ENCODE measurements at regions not wholly inside any gene's neighbourhood (a gene's known extent, or its start where the extent isn't known, plus 50 kb on each side); places are given as distances from the start of the nearest gene placed in this dataset.
A peak's percentile ranks its signal among the peaks of the same experiment; 100 is the strongest.

GRCh38 chr20:60437418-60437817, 479.2 kb downstream of the CDH26 start:
- Histone ChIP-seq H3K4me3 (ENCODE audit: low read length) (no peak overlapping the region), H3K27me3 (ENCODE audit: control insufficient read depth in 1 of 2, insufficient read depth in 2 of 2, low read length in 2 of 2) (no peaks in the 10 kb centered on the region), H3K9me3 (ENCODE audit: control insufficient read depth in 1 of 2, insufficient read depth in 1 of 2, low read length in 2 of 2) (no peaks in the 10 kb centered on the region), H3K4me1 (ENCODE audit: insufficient read depth, low read length) (no peaks in the 10 kb centered on the region), H3K27ac (ENCODE audit: low read depth in 1 of 2, low read length in 2 of 2) (no peak overlapping the region), H3K36me3 (ENCODE audit: insufficient read depth, low read length) (no peaks in the 10 kb centered on the region)
- ATAC-seq (ENCODE audit: poor library complexity) (no peak), DNase-seq (no peak)
- ChIA-PET CTCF (interaction anchor here (0.6 kb wide), 1 partner anchor 806 kb away, joined by 3 read pairs; no protein-coding TSS in a partner anchor), POLR2A (no interaction called here)
- intact Hi-C loops (cut with DNase I, micrococcal nuclease): no loop called here
- Mint-ChIP-seq H3K27me3 (peaks cover under 1% of the 10 kb centered on the region), H3K4me1 (ENCODE audit: low read depth) (no peaks in the 10 kb centered on the region), H3K4me3 (no peak overlapping the region), H3K36me3 (ENCODE audit: low read depth) (no peaks in the 10 kb centered on the region), H3K9me3 (no peaks in the 10 kb centered on the region), H3K27ac (no peak overlapping the region)
- no peak for TF ChIP-seq CTCF (IDR thresholded peaks at IDR 0.05)

GRCh38 chr20:60446267-60447111, 488.3 kb downstream of the CDH26 start:
- H3K9me3 Mint-ChIP-seq: no peaks in the 10 kb centered on the region
- Histone ChIP-seq H3K36me3 (ENCODE audit: insufficient read depth, low read length) (no peaks in the 10 kb centered on the region), H3K4me1 (ENCODE audit: insufficient read depth, low read length) (no peaks in the 10 kb centered on the region), H3K4me3 (ENCODE audit: low read length) (no peak overlapping the region), H3K27me3 (ENCODE audit: control insufficient read depth in 1 of 2, insufficient read depth in 2 of 2, low read length in 2 of 2) (no peaks in the 10 kb centered on the region), H3K27ac (ENCODE audit: low read depth in 1 of 2, low read length in 2 of 2) (no peak overlapping the region), H3K9me3 (ENCODE audit: control insufficient read depth in 1 of 2, insufficient read depth in 1 of 2, low read length in 2 of 2) (no peaks in the 10 kb centered on the region)
- ATAC-seq (ENCODE audit: poor library complexity) (no peak), DNase-seq (peak in 1 of 14 experiments; percentile 11)
- H3K36me3 Mint-ChIP-seq (ENCODE audit: low read depth): no peaks in the 10 kb centered on the region
- intact Hi-C loops (cut with DNase I, micrococcal nuclease): no loop called here
- H3K4me1 Mint-ChIP-seq (ENCODE audit: low read depth): no peaks in the 10 kb centered on the region
- H3K4me3 Mint-ChIP-seq: no peak overlapping the region
- H3K27ac Mint-ChIP-seq: no peak overlapping the region
- H3K27me3 Mint-ChIP-seq: peaks cover 32% of the 10 kb centered on the region
- POLR2A ChIA-PET: no interaction called here
- no peak for TF ChIP-seq CTCF (IDR thresholded peaks at IDR 0.05)
- CTCF ChIA-PET: no interaction called here

- Histone ChIP-seq H3K36me3 (ENCODE audit: insufficient read depth, low read length) (no peaks in the 10 kb centered on the region), H3K4me1 (ENCODE audit: insufficient read depth, low read length) (no peaks in the 10 kb centered on the region), H3K27ac (ENCODE audit: low read depth in 1 of 2, low read length in 2 of 2) (no peak overlapping the region), H3K9me3 (ENCODE audit: control insufficient read depth in 1 of 2, insufficient read depth in 1 of 2, low read length in 2 of 2) (no peaks in the 10 kb centered on the region), H3K27me3 (ENCODE audit: control insufficient read depth in 1 of 2, insufficient read depth in 2 of 2, low read length in 2 of 2) (no peaks in the 10 kb centered on the region), H3K4me3 (ENCODE audit: low read length) (no peak overlapping the region)
- ChIA-PET POLR2A (no interaction called here), CTCF (no interaction called here)
- Mint-ChIP-seq H3K27ac (no peak overlapping the region), H3K27me3 (peaks cover 28% of the 10 kb centered on the region), H3K9me3 (no peaks in the 10 kb centered on the region), H3K36me3 (ENCODE audit: low read depth) (no peaks in the 10 kb centered on the region), H3K4me1 (ENCODE audit: low read depth) (no peaks in the 10 kb centered on the region), H3K4me3 (no peak overlapping the region)
- intact Hi-C loops (cut with DNase I, micrococcal nuclease): no loop called here
- no peak for DNase-seq
- no peak for TF ChIP-seq CTCF (IDR thresholded peaks at IDR 0.05)
- no peak for ATAC-seq (ENCODE audit: poor library complexity)
These were observed 489.5 kb downstream of the CDH26 start for GRCh38 chr20:60447703-60448102.

Data from CD4-positive, alpha-beta T cell (primary cell).